OCI-LY7 (cell line): ENCODE measurements at regions not wholly inside any gene's neighbourhood (a gene's known extent, or its start where the extent isn't known, plus 50 kb on each side); places are given as distances from the start of the nearest gene placed in this dataset.

ENCODE experiments used
- CTCF ChIP-seq: fragments of 200-600 bp; sonication (generic); conservative IDR thresholded peaks from 2 replicates; pipeline ENCODE4 v1.5.1; 2014; ENCODE audit warnings: mild to moderate bottlenecking, antibody characterized with exemption, low read length, moderate library complexity, mixed read lengths
- EZH2phosphoT487 ChIP-seq: fragments of 200-600 bp; sonication (generic); IDR thresholded peaks from 2 replicates; pipeline ENCODE4 v1.6.1; 2018; ENCODE audit warnings: low read depth, borderline replicate concordance, mild to moderate bottlenecking, mixed run types, antibody characterized with exemption, low read length, moderate library complexity, mixed read lengths

- TF ChIP-seq CTCF (no peak), EZH2phosphoT487 (no peak)
Observed at GRCh38 chr10:84676536-84676935, 348.1 kb downstream of the CCSER2 start.
